IPS-NIHi11 (cell line): ENCODE measurements at regions not wholly inside any gene's neighbourhood (a gene's known extent, or its start where the extent isn't known, plus 50 kb on each side); places are given as distances from the start of the nearest gene placed in this dataset.

Experiments used
- DNase-seq: peaks from one replicate; pipeline ENCODE4 v3.0.0; 2012; ENCODE audit warnings: mixed read lengths, low spot score

GRCh38 chr14:96638041-96638855 is 136.1 kb downstream of the PAPOLA start:
- peak; percentile 5 for DNase-seq

GRCh38 chr14:96639550-96639949 is 137.4 kb downstream of the PAPOLA start:
- DNase-seq = no peak

- DNase-seq = no peak
Measured at GRCh38 chr14:96648506-96649326, 146.5 kb downstream of the PAPOLA start.

- DNase-seq = no peak
Measured at GRCh38 chr14:96649327-96649601, 147.1 kb downstream of the PAPOLA start.

DNA sequence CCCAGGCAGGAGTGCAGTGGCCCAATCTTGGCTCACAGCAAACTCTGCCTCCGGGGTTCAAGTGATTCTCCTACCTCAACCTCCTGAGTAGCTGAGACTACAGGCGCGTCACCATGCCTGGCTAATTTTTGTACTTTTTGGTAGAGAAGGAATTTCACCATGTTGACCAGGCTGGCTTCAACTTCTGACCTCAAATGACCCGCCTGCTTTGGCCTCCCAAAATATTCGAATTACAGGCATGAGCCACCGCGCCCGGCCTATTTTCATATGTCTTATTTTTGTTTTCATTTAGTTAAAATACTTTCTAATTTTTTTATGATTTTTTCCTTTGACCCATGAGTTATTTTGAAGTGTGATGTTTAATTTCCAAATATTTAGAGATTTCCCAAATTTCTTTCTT is 143.6 kb upstream of the VRK1 start:
- DNase-seq = no peak

DNA sequence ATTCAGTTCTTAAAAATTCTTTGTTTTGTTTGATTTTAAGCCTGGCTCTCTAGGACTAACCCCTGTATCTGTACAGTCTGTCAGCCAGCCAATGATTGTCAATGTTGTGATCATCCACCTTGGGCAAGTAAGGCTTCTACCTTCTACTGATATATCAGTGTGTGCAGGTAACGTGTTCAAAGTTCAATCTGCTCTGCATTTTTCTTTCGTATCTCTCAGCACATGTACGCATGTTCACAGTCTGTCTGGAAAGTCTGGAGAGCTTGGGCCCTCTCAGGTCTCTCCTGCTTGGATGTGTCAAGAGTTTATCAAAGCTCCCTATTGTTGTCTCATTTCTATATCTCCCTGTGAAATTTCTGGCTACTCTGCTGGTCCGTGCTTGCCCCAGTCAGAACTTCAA is 138.6 kb upstream of the VRK1 start:
- no peak for DNase-seq

DNA sequence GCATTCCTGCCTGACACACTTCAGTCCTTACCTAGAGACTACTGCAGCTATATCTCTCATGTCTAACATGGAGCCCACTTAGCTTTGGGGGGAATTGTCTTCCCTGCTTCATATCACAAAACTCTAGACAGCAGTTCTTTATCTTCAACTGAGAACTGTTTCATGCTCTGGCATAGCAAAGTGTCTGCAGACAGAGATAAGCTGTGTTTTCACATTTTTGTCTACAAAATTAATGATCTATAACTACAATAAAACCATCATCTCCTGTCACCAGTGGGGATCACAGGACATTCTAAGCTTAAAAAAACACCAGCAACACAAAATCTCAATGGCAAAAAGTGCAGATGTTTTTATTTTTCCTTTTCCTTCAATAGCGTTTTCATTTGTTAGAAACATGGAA is 137.1 kb upstream of the VRK1 start:
- no peak for DNase-seq

- peak; percentile 31 for DNase-seq
Measured at GRCh38 chr14:96660667-96661066, 136.5 kb upstream of the VRK1 start.

DNA sequence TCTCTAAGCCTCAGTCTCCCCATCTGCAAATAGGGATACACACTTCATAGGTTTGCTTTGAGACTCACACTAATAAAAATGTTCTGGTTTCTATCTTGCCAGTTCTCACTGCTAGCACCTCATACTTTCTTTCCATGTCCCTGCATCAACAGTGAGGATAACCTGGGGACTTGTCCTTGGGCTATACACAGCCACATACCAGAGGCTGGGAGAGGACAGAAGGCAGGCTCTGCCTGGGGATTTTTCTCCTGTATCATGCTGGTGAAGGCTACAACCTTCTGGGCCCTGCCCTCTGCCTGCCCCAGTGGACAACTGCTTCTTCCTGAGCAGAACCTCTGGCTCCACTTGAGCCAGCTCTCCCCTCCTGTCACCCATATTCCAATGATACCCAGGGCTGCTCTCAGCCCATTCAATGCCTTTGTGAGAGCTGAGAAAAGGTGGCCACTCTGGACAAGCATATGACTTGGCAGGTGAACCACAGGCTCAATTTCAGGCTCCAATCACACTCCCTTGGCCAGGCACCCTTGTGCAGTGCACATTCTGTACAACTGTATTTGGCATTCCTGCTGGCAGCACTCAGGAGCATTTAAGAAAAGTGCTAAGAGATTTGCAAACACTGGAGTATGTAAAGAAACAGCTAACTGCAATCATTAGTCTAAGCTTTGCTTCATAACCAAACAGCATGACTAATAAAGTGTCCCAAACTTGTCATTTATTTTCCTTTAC is 135.8 kb upstream of the VRK1 start:
- DNase-seq = no peak

- DNase-seq = no peak
Measured at GRCh38 chr14:96662116-96662970, 134.8 kb upstream of the VRK1 start.

DNA sequence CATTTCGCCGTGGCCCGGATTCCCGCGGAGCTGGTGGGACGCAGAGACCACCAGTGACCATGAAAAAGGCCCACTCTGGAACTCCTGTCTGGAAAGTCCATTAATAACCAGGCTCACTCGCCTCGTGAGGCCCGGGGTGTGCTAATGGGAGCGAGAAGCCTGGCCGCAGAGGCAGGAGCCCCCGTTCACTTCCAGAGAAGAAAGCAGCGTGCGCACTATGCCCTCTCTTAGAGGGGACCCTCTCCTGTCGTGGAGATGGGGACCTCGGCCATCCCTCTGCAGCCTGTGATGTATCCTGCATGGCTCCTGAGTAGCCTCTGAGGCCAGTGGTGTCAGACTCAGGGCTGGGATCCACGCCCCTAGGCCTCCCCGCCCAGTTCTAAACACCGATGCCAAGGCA is 134.1 kb upstream of the VRK1 start:
- DNase-seq = no peak

DNA sequence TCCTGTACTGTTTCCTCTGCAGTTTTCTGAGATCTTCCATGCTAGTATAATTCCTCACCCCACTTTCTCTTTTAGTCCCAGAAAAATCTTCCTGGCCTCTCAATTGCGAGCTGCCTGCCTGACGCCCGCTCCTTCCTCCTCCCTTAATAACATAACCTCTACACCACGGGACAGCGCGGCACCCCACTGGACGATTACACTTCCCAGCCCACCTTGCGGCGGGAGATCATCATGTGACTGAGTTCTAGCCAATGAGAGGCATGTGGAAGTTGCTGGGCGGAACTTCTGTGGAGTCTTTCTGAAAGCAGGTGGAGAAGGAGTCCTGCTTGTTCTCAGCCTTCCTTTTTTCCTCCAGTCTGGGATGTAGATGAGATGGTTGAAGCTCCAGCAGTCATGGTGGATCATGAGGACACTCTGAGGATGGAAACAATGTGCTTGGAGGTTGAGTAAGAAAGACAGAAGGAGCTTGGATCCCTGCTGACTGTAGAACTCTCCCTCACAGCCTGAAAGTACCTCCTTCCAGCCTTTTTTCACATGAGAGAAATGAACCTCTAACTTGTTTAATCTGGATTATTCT is 133.6 kb upstream of the VRK1 start:
- no peak for DNase-seq

GRCh38 chr14:96666088-96666487 is 131.1 kb upstream of the VRK1 start:
- no peak for DNase-seq

GRCh38 chr14:96670391-96670790 is 126.8 kb upstream of the VRK1 start:
- DNase-seq = no peak

DNA sequence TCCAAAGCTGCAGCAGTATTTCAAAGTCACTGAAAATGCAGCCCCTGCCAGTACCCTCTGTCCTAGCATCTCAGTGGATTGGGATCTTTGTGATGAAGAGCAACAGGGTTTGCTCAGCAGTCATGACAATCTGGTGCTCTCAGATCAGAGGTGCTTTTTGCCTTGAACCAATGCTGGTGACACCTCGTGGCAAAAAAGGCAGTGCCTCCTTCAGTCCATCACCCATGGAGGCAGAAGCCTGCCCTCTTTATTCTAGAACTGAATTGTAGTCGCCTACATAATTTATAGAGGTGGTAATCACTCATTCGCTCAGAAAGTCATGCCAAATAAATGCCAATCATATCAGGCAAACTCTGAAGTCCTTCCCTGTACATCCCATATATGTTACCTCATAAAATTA is 126.0 kb upstream of the VRK1 start:
- DNase-seq = no peak

- no peak for DNase-seq
Measured at GRCh38 chr14:96673706-96674105, 123.5 kb upstream of the VRK1 start.

GRCh38 chr14:96674121-96674520 is 123.1 kb upstream of the VRK1 start:
- no peak for DNase-seq

GRCh38 chr14:96676166-96676565 is 121.0 kb upstream of the VRK1 start:
- DNase-seq = no peak

GRCh38 chr14:96681829-96682228 is 115.4 kb upstream of the VRK1 start:
- DNase-seq = no peak

- no peak for DNase-seq
Measured at GRCh38 chr14:96682401-96682800, 114.8 kb upstream of the VRK1 start.

GRCh38 chr14:96683562-96684289 is 113.5 kb upstream of the VRK1 start:
- no peak for DNase-seq
